PC-3 (cell line): ENCODE measurements at regions not wholly inside any gene's neighbourhood (a gene's known extent, or its start where the extent isn't known, plus 50 kb on each side); places are given as distances from the start of the nearest gene placed in this dataset.

Source experiments
- ATAC-seq: fragments of 200-7000 bp; cut with Tn5 transposase; 2 replicates; pipeline ENCODE4 v1.9.1; 2020; ENCODE audit warnings: mild to moderate bottlenecking, moderate library complexity
- BruUV-seq: library from RNA; stranded (reverse); fragments of 400-500 nt; replicated peaks from 2 replicates; lab custom pipeline; 2021; lab: Mats Ljungman, UMichigan
- CTCF ChIA-PET: fragments of 300-600 bp; sonication (Branson Sonifier 250); formaldehyde crosslinking; loops from one replicate; lab custom pipeline; 2022; ENCODE audit warnings: antibody characterized with exemption; lab: Charles Lee
- POLR2A ChIA-PET: fragments of 300-600 bp; sonication (Branson Sonifier 250); formaldehyde crosslinking; loops from one replicate; lab custom pipeline; 2022; ENCODE audit warnings: antibody characterized with exemption; ENCODE audit not compliant: unreplicated experiment; lab: Charles Lee
- DNase-seq: peaks from one replicate; pipeline ENCODE4 v3.0.0-alpha.2; 2015
- H2AFZ ChIP-seq: fragments of 300-600 bp; sonication (generic); 2 replicates; pipeline ENCODE4 v1.6.0; 2016; ENCODE audit warnings: antibody characterized with exemption, low read length
- H3F3A ChIP-seq: fragments of 300-600 bp; sonication (generic); one replicate; pipeline ENCODE4 v1.6.0; 2017; ENCODE audit warnings: antibody characterized with exemption, low read length, control low read depth, mild to moderate bottlenecking; ENCODE audit not compliant: unreplicated experiment
- H3K27ac ChIP-seq: fragments of 300-600 bp; sonication (generic); 2 replicates; pipeline ENCODE4 v1.5.1; 2016; ENCODE audit warnings: mild to moderate bottlenecking, low read length
- H3K27me3 ChIP-seq: fragments of 300-600 bp; sonication (generic); 2 replicates; pipeline ENCODE4 v1.6.1; 2016; ENCODE audit warnings: low read length, mixed read lengths
- H3K36me3 ChIP-seq: fragments of 300-600 bp; sonication (generic); 2 replicates; pipeline ENCODE4 v1.6.1; 2016; ENCODE audit warnings: low read depth, mixed run types, low read length, mixed read lengths
- H3K4me1 ChIP-seq: fragments of 300-600 bp; sonication (generic); 2 replicates; pipeline ENCODE4 v1.5.1; 2016; ENCODE audit warnings: low read length; ENCODE audit not compliant: insufficient read depth
- H3K4me2 ChIP-seq: fragments of 300-600 bp; sonication (generic); 2 replicates; pipeline ENCODE4 v1.6.0; 2016; ENCODE audit warnings: low read length
- H3K4me3 ChIP-seq: fragments of 300-600 bp; sonication (generic); 2 replicates; pipeline ENCODE4 v1.5.1; 2016; ENCODE audit warnings: mild to moderate bottlenecking, low read length, mixed read lengths
- H3K79me2 ChIP-seq: fragments of 300-600 bp; sonication (generic); 2 replicates; pipeline ENCODE4 v1.6.1; 2017; ENCODE audit warnings: low read length, mixed read lengths
- H3K9ac ChIP-seq: fragments of 300-600 bp; sonication (generic); 2 replicates; pipeline ENCODE4 v1.6.0; 2016; ENCODE audit warnings: mild to moderate bottlenecking, low read length
- H3K9me2 ChIP-seq: fragments of 300-600 bp; sonication (generic); replicated peaks from 2 replicates; pipeline ENCODE4 v1.6.1; 2016; ENCODE audit warnings: mixed run types, low read length, mixed read lengths
- H3K9me3 ChIP-seq: fragments of 300-600 bp; sonication (generic); 2 replicates; pipeline ENCODE4 v1.6.1; 2016; ENCODE audit warnings: low read length, mixed read lengths
- H4K20me1 ChIP-seq: fragments of 300-600 bp; sonication (generic); 2 replicates; pipeline ENCODE4 v1.6.1; 2016; ENCODE audit warnings: low read length, mixed read lengths
- EZH2 ChIP-seq: fragments of 300-600 bp; sonication (generic); IDR thresholded peaks from one replicate; pipeline ENCODE4 v1.6.1; 2017; ENCODE audit warnings: antibody characterized with exemption, mild to moderate bottlenecking, low read length; ENCODE audit not compliant: unreplicated experiment
- EZH2phosphoT487 ChIP-seq: fragments of 300-600 bp; sonication (generic); IDR thresholded peaks from 2 replicates; pipeline ENCODE4 v1.6.1; 2018; ENCODE audit warnings: mild to moderate bottlenecking, antibody characterized with exemption, low read length, borderline replicate concordance
- intact Hi-C: fragments of 100-400 bp; cut with micrococcal nuclease; formaldehyde crosslinking; loops from 2 replicates; pipeline ENCODE4 v1.9.0; 2023
- TF ChIP-seq, protein P1 (sequence below): fragments of 300-600 bp; sonication (generic); conservative IDR thresholded peaks from 2 replicates; pipeline ENCODE4 v1.5.1; 2017; ENCODE audit warnings: antibody characterized with exemption, low read depth, mild to moderate bottlenecking, low read length

DNA sequence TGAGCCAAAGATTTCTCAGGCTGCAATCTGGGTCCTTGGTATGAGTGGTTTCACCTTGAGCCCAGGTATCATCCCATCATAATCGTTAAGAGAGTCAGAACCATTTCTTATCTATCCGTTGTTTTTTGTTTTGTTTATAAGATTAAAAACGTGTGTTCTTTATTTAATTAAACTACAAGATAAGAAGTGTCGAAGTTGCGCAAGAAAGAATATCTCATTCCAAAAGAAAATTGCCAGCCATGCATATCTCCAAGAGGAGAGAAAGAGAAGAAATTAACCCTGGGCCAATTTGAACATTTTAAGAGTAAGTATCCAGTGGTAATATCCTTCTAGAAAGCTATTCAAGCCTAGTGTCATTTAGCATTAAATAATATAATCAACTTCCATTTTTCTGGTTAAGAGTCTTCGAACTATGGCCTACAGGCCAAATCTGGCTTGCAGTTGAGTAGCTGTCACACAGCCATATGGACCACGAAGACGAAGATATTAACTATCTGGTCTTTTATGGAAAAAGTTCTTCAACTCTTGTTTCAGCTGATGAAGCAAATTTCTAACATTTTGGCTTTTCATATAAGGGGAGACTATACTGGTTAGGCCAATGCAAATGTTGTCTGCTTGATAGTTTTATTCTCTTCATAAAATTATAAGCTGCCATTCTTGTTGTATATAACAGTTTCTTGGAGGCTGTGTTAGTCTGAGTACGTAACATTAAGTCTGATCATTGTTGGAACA, 576.4 kb downstream of the REEP3 start:
- Histone ChIP-seq H2AFZ (no peak overlapping the region), H3K4me1 (peaks cover 29% of the 10 kb centered on the region), H3K27ac (no peak overlapping the region), H3F3A (no peaks in the 10 kb centered on the region), H4K20me1 (no peaks in the 10 kb centered on the region), H3K9ac (no peak overlapping the region), H3K9me3 (no peaks in the 10 kb centered on the region), H3K27me3 (no peaks in the 10 kb centered on the region), H3K79me2 (no peaks in the 10 kb centered on the region), H3K4me2 (no peak overlapping the region), H3K36me3 (no peaks in the 10 kb centered on the region), H3K9me2 (no peaks in the 10 kb centered on the region), H3K4me3 (no peak overlapping the region)
- ChIA-PET POLR2A (interaction anchor here (0.7 kb wide), 1 partner anchor 1259 kb away, joined by 3 read pairs; no protein-coding TSS in a partner anchor), CTCF (no interaction called here)
- BruUV-seq, result no TSS peak
- no peak for ATAC-seq
- DNase-seq, result no peak
- intact Hi-C loops, result no loop called here
- TF ChIP-seq EZH2phosphoT487 (no peak), EZH2 (no peak)
- TF ChIP-seq, protein P1, sequence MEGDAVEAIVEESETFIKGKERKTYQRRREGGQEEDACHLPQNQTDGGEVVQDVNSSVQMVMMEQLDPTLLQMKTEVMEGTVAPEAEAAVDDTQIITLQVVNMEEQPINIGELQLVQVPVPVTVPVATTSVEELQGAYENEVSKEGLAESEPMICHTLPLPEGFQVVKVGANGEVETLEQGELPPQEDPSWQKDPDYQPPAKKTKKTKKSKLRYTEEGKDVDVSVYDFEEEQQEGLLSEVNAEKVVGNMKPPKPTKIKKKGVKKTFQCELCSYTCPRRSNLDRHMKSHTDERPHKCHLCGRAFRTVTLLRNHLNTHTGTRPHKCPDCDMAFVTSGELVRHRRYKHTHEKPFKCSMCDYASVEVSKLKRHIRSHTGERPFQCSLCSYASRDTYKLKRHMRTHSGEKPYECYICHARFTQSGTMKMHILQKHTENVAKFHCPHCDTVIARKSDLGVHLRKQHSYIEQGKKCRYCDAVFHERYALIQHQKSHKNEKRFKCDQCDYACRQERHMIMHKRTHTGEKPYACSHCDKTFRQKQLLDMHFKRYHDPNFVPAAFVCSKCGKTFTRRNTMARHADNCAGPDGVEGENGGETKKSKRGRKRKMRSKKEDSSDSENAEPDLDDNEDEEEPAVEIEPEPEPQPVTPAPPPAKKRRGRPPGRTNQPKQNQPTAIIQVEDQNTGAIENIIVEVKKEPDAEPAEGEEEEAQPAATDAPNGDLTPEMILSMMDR, result no peak

DNA sequence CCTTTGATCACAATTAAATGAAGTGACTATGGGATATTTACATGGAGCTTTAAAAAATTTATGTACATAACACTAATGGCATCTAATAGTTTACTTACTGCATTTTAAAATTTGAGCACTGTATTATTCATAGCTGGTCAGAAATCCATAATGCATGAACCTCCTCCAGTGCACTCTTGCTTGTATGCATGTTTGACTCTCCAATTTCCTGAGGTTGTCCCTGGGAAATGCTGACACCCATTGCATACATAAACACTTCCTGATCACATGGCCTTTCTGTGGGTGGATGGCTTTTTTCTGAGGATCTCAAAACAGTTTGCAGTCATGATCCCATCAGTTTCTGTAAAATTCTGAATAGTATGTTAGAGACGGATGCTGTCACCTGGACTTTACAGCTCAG, 577.8 kb downstream of the REEP3 start:
- ChIA-PET POLR2A (interaction anchor here (0.7 kb wide), 1 partner anchor 1954 kb away, joined by 3 read pairs; no protein-coding TSS in a partner anchor), CTCF (no interaction called here)
- H3K4me2 ChIP-seq, result no peak overlapping the region
- H4K20me1 ChIP-seq, result no peaks in the 10 kb centered on the region
- no peaks in the 10 kb centered on the region for H3K9me2 ChIP-seq
- DNase-seq (no peak), ATAC-seq (no peak)
- H3K79me2 ChIP-seq, result no peaks in the 10 kb centered on the region
- H3K36me3 ChIP-seq, result no peaks in the 10 kb centered on the region
- no peaks in the 10 kb centered on the region for H3K9me3 ChIP-seq
- TF ChIP-seq, protein P1, result no peak
- TF ChIP-seq EZH2, result no peak
- TF ChIP-seq EZH2phosphoT487, result no peak
- no peaks in the 10 kb centered on the region for H3K27me3 ChIP-seq
- no peaks in the 10 kb centered on the region for H3F3A ChIP-seq
- no peak overlapping the region for H3K27ac ChIP-seq
- peaks cover 20% of the 10 kb centered on the region for H3K4me1 ChIP-seq
- no TSS peak for BruUV-seq
- intact Hi-C loops, result no loop called here
- H3K9ac ChIP-seq, result no peak overlapping the region
- no peak overlapping the region for H2AFZ ChIP-seq
- H3K4me3 ChIP-seq, result no peak overlapping the region
